WTC11 (cell line): ENCODE measurements at regions not wholly inside any gene's neighbourhood (a gene's known extent, or its start where the extent isn't known, plus 50 kb on each side); places are given as distances from the start of the nearest gene placed in this dataset.

Source experiments
- ATAC-seq: fragments of 200-7000 bp; cut with Tn5 transposase; 2 replicates; pipeline ENCODE4 v1.10.0; 2021; ENCODE audit warnings: mild to moderate bottlenecking, moderate library complexity
- CTCF ChIA-PET: fragments of 300-600 bp; sonication (Branson Sonifier 250); formaldehyde crosslinking; loops from one replicate; lab custom pipeline; 2021; ENCODE audit warnings: antibody characterized with exemption; lab: Charles Lee
- POLR2A ChIA-PET: fragments of 350-600 bp; sonication (Branson Sonifier 250); formaldehyde crosslinking; loops from one replicate; lab custom pipeline; 2021; ENCODE audit warnings: antibody characterized with exemption; lab: Charles Lee
- DNase-seq: peaks from one replicate; pipeline ENCODE4 v3.0.0; 2021; ENCODE audit warnings: low spot score
- H3K27ac Mint-ChIP-seq: 2 replicates; pipeline ENCODE4 v1.8.0; 2021; ENCODE audit warnings: mixed read lengths
- H3K27me3 Mint-ChIP-seq: 2 replicates; pipeline ENCODE4 v1.8.0; 2021; ENCODE audit warnings: low read depth, mild to moderate bottlenecking, moderate library complexity, mixed read lengths
- H3K36me3 Mint-ChIP-seq: 2 replicates; pipeline ENCODE4 v1.8.0; 2021; ENCODE audit warnings: mixed read lengths
- H3K4me1 Mint-ChIP-seq: 2 replicates; pipeline ENCODE4 v1.8.0; 2022; ENCODE audit warnings: mixed read lengths
- H3K4me3 Mint-ChIP-seq: 2 replicates; pipeline ENCODE4 v1.8.0; 2021; ENCODE audit warnings: mild to moderate bottlenecking, moderate library complexity, mixed read lengths
- H3K9me3 Mint-ChIP-seq: 2 replicates; pipeline ENCODE4 v1.8.0; 2021; ENCODE audit warnings: mixed read lengths
- ESRRA ChIP-seq: sonication (generic); formaldehyde crosslinking; IDR thresholded peaks from 2 replicates; pipeline ENCODE4 v1.8.1; 2022; ENCODE audit warnings: mild to moderate bottlenecking, missing genetic modification reagents, borderline replicate concordance
- FOXK1 ChIP-seq: sonication (generic); formaldehyde crosslinking; IDR thresholded peaks from 2 replicates; pipeline ENCODE4 v1.8.0; 2022; ENCODE audit warnings: mild to moderate bottlenecking, moderate library complexity, missing genetic modification reagents
- FOXP1 ChIP-seq: sonication (generic); formaldehyde crosslinking; IDR thresholded peaks from 2 replicates; pipeline ENCODE4 v1.8.0; 2022; ENCODE audit warnings: missing genetic modification reagents, mild to moderate bottlenecking, moderate library complexity, borderline replicate concordance
- IRF2 ChIP-seq: sonication (generic); formaldehyde crosslinking; IDR thresholded peaks from 2 replicates; pipeline ENCODE4 v1.8.0; 2022; ENCODE audit warnings: low read depth, missing genetic modification reagents, borderline replicate concordance
- NFATC4 ChIP-seq: fragments of 250-450 bp; sonication (Bioruptor Pico); IDR thresholded peaks from 2 replicates; pipeline ENCODE4 v1.9.0; 2021; ENCODE audit warnings: mild to moderate bottlenecking
- OVOL2 ChIP-seq: fragments of 250-450 bp; sonication (Bioruptor Pico); IDR thresholded peaks from 2 replicates; pipeline ENCODE4 v1.9.0; 2021; ENCODE audit warnings: mild to moderate bottlenecking, borderline replicate concordance
- ZNF121 ChIP-seq: sonication (generic); formaldehyde crosslinking; IDR thresholded peaks from 2 replicates; pipeline ENCODE4 v1.8.0; 2023; ENCODE audit warnings: missing genetic modification reagents
- ZNF317 ChIP-seq: sonication (generic); formaldehyde crosslinking; IDR thresholded peaks from 2 replicates; pipeline ENCODE4 v1.8.1; 2023; ENCODE audit warnings: low read depth, mild to moderate bottlenecking, moderate library complexity, missing genetic modification reagents, borderline replicate concordance
- TF ChIP-seq, protein P1 (sequence below): fragments of 200-600 bp; IDR thresholded peaks from 2 replicates; pipeline ENCODE4 v1.8.0; 2022; ENCODE audit warnings: antibody characterized with exemption
- TF ChIP-seq, protein P2 (sequence below): sonication (generic); formaldehyde crosslinking; IDR thresholded peaks from 2 replicates; pipeline ENCODE4 v1.8.1; 2022; ENCODE audit warnings: low read depth, mild to moderate bottlenecking, moderate library complexity, missing genetic modification reagents, borderline replicate concordance
- TF ChIP-seq, protein P3 (sequence below): fragments of 250-450 bp; sonication (Bioruptor Pico); conservative IDR thresholded peaks from 2 replicates; pipeline ENCODE4 v1.9.0; 2021; ENCODE audit warnings: mild to moderate bottlenecking
- TF ChIP-seq, protein P4 (sequence below): sonication (generic); formaldehyde crosslinking; IDR thresholded peaks from 2 replicates; pipeline ENCODE4 v1.8.1; 2022; ENCODE audit warnings: mild to moderate bottlenecking, missing genetic modification reagents, moderate library complexity, borderline replicate concordance
- TF ChIP-seq, protein P5 (sequence below): sonication (generic); formaldehyde crosslinking; IDR thresholded peaks from 2 replicates; pipeline ENCODE4 v1.8.1; 2022; ENCODE audit warnings: mild to moderate bottlenecking, moderate library complexity, missing genetic modification reagents
- TF ChIP-seq, protein P6 (sequence below): sonication (generic); formaldehyde crosslinking; IDR thresholded peaks from 2 replicates; pipeline ENCODE4 v1.8.1; 2023; ENCODE audit warnings: mild to moderate bottlenecking, moderate library complexity, missing genetic modification reagents

DNA sequence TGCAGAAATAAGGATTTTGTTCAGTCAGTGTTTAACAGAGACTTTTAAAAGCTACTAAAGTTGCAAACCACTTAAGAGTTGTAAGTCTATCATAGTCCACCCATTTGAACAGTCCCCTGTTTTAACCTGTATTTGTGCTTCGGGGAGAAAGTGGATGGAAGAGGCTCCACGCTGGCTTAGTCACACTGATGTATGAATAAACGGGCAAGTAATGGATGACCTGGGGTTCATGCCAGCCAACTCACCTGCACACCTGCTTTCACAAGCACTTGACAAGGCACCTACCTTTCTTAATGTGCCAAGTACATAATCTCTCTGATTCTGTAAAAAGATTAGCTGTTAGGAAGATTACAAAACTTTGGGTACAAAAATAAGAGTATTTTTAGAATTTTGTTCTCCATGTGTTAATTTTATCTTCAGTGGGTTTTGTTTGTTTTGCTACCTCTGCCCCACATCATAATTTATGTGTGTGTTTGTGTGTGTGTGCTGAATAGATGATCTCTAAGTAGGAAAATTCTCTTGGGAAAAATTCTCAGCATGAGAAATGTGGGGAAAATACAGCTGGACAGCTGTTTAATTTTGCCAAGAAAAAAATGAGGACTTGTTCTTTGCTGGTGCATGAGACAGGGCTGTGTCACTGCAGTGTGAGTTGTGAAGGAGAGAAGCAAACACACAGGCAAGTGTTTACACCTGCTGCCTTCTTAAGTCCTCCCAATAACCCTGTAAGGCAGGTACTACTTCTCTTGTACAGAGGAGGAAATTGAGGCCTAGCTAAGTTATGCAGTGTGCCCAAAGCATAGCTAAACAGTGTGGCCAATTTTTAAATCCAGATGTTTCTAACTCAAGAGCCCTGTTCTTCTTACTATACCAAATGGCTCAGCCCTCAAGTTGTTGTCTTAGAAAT, 181.2 kb upstream of the IL12A start:
- no peak for ATAC-seq
- no peak overlapping the region for H3K27ac Mint-ChIP-seq
- POLR2A ChIA-PET = no interaction called here

DNA sequence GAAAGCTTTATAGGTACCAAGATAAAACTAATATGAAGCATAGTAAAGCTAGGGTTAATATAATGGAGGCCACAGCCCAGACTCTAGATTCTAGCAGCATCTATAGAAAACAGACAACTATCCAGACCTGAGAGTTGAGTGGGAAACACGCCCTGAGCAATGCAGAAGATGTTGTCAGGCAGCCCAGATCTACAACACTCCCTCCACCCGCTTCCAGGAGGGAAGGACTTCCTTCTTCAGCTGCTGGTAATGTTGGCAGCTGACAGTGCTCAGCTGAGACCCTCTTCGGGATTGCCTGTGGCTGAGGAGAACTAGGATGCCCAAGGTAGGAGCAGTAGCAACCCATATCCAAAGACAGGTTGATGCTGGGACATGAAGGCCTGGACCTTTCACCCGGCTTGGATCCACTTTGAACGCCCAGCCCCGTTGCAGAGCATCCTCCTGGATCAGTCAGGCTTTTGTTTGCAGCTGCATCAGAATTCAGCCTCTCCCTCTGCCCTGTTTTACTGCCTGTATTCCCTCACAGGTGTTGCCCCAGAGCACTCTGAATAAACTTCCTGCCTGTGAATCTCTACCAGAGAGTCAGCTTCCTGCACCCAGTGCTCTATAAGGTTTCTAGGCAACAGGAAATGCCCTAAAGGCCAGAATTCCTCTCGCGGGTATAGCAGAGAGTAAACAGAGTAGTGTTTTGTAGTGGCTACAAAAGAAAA, 174.7 kb upstream of the IL12A start:
- Mint-ChIP-seq H3K27me3 (no peaks in the 10 kb centered on the region), H3K4me1 (peaks cover 27% of the 10 kb centered on the region), H3K27ac (0 out of 2 replicates have a peak overlapping the region, but pooled peaks have one; percentile 45), H3K36me3 (no peaks in the 10 kb centered on the region), H3K9me3 (no peaks in the 10 kb centered on the region), H3K4me3 (no peak overlapping the region)
- TF ChIP-seq, protein P1, sequence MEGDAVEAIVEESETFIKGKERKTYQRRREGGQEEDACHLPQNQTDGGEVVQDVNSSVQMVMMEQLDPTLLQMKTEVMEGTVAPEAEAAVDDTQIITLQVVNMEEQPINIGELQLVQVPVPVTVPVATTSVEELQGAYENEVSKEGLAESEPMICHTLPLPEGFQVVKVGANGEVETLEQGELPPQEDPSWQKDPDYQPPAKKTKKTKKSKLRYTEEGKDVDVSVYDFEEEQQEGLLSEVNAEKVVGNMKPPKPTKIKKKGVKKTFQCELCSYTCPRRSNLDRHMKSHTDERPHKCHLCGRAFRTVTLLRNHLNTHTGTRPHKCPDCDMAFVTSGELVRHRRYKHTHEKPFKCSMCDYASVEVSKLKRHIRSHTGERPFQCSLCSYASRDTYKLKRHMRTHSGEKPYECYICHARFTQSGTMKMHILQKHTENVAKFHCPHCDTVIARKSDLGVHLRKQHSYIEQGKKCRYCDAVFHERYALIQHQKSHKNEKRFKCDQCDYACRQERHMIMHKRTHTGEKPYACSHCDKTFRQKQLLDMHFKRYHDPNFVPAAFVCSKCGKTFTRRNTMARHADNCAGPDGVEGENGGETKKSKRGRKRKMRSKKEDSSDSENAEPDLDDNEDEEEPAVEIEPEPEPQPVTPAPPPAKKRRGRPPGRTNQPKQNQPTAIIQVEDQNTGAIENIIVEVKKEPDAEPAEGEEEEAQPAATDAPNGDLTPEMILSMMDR = no peak
- 0 out of 2 replicates have a peak, but pooled peaks have one; percentile 14 for TF ChIP-seq FOXP1
- TF ChIP-seq ZNF121 (CRISPR knock-in tag) = 0 out of 2 replicates have a peak, but pooled peaks have one; percentile 16
- 0 out of 2 replicates have a peak, but pooled peaks have one; percentile 14 for TF ChIP-seq FOXK1
- ATAC-seq (peak; percentile 96), DNase-seq (peak; percentile 19)
- POLR2A ChIA-PET = interaction anchor here (0.6 kb wide), 1 partner anchor 294 kb away, joined by 4 read pairs; no protein-coding TSS in a partner anchor
- CTCF ChIA-PET = interaction anchor here (0.6 to 2.2 kb wide), 10 partner anchors 8 to 547 kb away, joined by 3 to 10 read pairs (median 6); partner anchors contain the start of gene IL12A

More for the DNA sequence above, 181.2 kb upstream of the IL12A start:
- DNase-seq = no peak
- Mint-ChIP-seq H3K36me3 (no peaks in the 10 kb centered on the region), H3K4me3 (no peak overlapping the region), H3K9me3 (no peaks in the 10 kb centered on the region), H3K4me1 (peaks cover 6% of the 10 kb centered on the region), H3K27me3 (peaks cover 27% of the 10 kb centered on the region)
- CTCF ChIA-PET = interaction anchor here (3.2 kb wide), 1 partner anchor 32 kb away, joined by 16 read pairs; no protein-coding TSS in a partner anchor
- TF ChIP-seq, protein P2, sequence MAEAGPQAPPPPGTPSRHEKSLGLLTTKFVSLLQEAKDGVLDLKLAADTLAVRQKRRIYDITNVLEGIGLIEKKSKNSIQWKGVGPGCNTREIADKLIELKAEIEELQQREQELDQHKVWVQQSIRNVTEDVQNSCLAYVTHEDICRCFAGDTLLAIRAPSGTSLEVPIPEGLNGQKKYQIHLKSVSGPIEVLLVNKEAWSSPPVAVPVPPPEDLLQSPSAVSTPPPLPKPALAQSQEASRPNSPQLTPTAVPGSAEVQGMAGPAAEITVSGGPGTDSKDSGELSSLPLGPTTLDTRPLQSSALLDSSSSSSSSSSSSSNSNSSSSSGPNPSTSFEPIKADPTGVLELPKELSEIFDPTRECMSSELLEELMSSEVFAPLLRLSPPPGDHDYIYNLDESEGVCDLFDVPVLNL (CRISPR knock-in tag) = no peak

DNA sequence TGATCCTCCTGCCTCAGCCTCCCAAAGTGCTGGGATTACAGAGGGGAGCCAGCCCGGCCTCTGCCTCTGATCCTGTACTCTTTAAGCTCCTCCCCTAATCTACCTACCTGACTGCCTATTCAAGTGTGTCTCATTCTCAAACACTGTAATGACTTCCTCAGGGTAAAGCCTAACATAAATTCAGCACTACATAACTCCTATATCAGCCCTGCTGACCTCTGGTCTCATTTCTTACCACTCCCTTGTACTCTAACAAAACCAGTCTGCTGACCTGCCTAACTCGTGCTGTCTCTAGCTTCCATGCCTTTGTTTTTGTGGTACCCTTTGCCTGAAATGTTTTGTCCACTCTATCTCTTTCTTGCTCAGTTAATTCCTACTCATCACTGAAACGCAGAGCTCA, 172.1 kb upstream of the IL12A start:
- no peaks in the 10 kb centered on the region for H3K36me3 Mint-ChIP-seq
- DNase-seq (no peak), ATAC-seq (no peak)
- CTCF ChIA-PET = interaction anchor here (1.0 to 1.1 kb wide), 2 partner anchors 12 kb away, joined by 3 to 4 read pairs; no protein-coding TSS in a partner anchor
- POLR2A ChIA-PET = no interaction called here
- no peak overlapping the region for H3K27ac Mint-ChIP-seq
- H3K27me3 Mint-ChIP-seq = no peaks in the 10 kb centered on the region
- no peak overlapping the region for H3K4me3 Mint-ChIP-seq
- H3K9me3 Mint-ChIP-seq = no peaks in the 10 kb centered on the region
- H3K4me1 Mint-ChIP-seq = peaks cover 28% of the 10 kb centered on the region
- TF ChIP-seq, protein P3, sequence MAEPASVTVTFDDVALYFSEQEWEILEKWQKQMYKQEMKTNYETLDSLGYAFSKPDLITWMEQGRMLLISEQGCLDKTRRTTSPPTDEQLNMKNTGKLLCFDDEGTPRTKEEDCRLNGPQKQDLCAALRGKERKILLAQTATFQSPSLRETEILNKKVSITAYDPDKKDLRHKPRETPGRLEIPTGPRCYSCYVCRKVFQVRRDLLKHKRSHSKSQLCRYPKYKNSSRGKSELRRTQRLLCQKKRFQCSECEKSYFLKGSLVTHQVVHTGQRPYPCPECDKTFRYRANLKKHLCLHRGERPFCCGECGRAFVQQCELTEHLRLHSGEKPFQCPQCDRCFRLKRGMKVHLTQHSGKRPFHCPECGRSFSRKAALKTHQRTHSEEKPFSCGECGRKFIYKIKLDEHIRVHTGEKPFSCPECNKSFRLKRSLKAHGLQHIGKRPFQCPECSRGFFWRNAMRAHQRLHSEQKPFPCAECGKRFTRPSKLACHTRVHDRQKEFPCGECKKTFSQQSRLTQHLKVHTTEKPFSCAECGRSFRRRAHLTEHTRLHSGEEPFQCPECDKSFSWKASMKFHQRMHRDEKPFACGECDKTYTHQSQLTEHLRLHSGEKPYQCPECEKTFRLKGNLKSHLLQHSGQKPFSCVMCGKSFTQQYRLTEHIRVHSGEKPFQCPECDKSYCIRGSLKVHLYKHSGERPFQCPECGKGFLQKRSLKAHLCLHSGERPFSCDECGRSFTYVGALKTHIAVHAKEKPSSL (CRISPR knock-in tag) = no peak
- TF ChIP-seq ZNF317 (CRISPR knock-in tag) = no peak
- TF ChIP-seq IRF2 (CRISPR knock-in tag) = no peak
- no peak for TF ChIP-seq FOXK1
- TF ChIP-seq, protein P4, sequence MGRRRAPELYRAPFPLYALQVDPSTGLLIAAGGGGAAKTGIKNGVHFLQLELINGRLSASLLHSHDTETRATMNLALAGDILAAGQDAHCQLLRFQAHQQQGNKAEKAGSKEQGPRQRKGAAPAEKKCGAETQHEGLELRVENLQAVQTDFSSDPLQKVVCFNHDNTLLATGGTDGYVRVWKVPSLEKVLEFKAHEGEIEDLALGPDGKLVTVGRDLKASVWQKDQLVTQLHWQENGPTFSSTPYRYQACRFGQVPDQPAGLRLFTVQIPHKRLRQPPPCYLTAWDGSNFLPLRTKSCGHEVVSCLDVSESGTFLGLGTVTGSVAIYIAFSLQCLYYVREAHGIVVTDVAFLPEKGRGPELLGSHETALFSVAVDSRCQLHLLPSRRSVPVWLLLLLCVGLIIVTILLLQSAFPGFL (CRISPR knock-in tag) = no peak
- TF ChIP-seq OVOL2 (CRISPR knock-in tag) = no peak
- no peak for TF ChIP-seq NFATC4 (CRISPR knock-in tag)
- TF ChIP-seq, protein P5, sequence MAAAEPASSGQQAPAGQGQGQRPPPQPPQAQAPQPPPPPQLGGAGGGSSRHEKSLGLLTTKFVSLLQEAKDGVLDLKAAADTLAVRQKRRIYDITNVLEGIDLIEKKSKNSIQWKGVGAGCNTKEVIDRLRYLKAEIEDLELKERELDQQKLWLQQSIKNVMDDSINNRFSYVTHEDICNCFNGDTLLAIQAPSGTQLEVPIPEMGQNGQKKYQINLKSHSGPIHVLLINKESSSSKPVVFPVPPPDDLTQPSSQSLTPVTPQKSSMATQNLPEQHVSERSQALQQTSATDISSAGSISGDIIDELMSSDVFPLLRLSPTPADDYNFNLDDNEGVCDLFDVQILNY (CRISPR knock-in tag) = no peak
- TF ChIP-seq, protein P6, sequence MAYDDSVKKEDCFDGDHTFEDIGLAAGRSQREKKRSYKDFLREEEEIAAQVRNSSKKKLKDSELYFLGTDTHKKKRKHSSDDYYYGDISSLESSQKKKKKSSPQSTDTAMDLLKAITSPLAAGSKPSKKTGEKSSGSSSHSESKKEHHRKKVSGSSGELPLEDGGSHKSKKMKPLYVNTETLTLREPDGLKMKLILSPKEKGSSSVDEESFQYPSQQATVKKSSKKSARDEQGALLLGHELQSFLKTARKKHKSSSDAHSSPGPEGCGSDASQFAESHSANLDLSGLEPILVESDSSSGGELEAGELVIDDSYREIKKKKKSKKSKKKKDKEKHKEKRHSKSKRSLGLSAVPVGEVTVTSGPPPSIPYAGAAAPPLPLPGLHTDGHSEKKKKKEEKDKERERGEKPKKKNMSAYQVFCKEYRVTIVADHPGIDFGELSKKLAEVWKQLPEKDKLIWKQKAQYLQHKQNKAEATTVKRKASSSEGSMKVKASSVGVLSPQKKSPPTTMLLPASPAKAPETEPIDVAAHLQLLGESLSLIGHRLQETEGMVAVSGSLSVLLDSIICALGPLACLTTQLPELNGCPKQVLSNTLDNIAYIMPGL = no peak
- no peak for TF ChIP-seq ESRRA (CRISPR knock-in tag)
